ENCODE measurements at regions not wholly inside any gene's neighbourhood (a gene's known extent, or its start where the extent isn't known, plus 50 kb on each side); places are given as distances from the start of the nearest gene placed in this dataset.

DNA sequence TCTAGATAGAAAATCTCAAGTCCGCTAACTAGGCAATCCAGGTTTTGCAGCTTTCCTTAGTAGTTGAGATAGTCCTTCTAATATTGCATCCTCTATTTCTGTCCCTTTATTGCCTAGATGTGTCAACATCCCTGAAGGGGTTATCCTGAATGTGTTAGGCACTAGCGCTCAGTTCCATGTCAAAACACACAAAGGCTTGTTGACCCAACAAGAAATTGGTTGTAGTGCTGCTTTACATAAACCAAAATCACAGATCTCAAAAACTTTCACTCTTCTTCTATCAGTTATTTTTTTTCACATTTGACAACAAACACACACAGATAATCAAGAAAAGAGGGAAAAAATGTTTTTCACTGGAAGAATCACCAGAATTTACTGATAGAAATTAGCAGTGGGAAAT, 51.4 kb upstream of the SOX2 start:
- H3K36me3 ChIP-seq: no peaks in the 10 kb centered on the region
- TF ChIP-seq CTCF (IDR thresholded peaks at IDR 0.05): no peak
- no peak for TF ChIP-seq POLR2A (IDR thresholded peaks at IDR 0.05)
- TF ChIP-seq EP300 (IDR thresholded peaks at IDR 0.05): no peak
- no peak for TF ChIP-seq POLR2AphosphoS5 (IDR thresholded peaks at IDR 0.05)

GRCh38 chr3:181637456-181637855, 74.3 kb upstream of the SOX2 start:
- 84 to 88% methylated on average over 1 of the region's 1 CpG for WGBS, 2 donors
- no peak overlapping the region for H3K4me3 ChIP-seq
- H3K4me1 ChIP-seq: no peaks in the 10 kb centered on the region
- H3K36me3 ChIP-seq: no peaks in the 10 kb centered on the region
- H3K27ac ChIP-seq: no peak overlapping the region
- DNase-seq: no peak
- TF ChIP-seq CTCF (IDR thresholded peaks at IDR 0.05) (no peak), POLR2AphosphoS5 (IDR thresholded peaks at IDR 0.05) (no peak), EP300 (IDR thresholded peaks at IDR 0.05) (no peak), POLR2A (IDR thresholded peaks at IDR 0.05) (no peak)
- intact Hi-C loops (cut with DNase I): no loop called here
- H3K27me3 ChIP-seq: no peaks in the 10 kb centered on the region
- H3K9me3 ChIP-seq: no peaks in the 10 kb centered on the region

More for the DNA sequence above, 51.4 kb upstream of the SOX2 start:
- H3K4me3 ChIP-seq: no peak overlapping the region
- intact Hi-C loops (cut with DNase I): no loop called here
- H3K4me1 ChIP-seq: no peaks in the 10 kb centered on the region
- H3K9me3 ChIP-seq: no peaks in the 10 kb centered on the region
- H3K27ac ChIP-seq: no peak overlapping the region
- DNase-seq: no peak
- WGBS, 2 donors: 60 to 77% methylated on average over 2 of the region's 2 CpGs
- no peaks in the 10 kb centered on the region for H3K27me3 ChIP-seq

DNA sequence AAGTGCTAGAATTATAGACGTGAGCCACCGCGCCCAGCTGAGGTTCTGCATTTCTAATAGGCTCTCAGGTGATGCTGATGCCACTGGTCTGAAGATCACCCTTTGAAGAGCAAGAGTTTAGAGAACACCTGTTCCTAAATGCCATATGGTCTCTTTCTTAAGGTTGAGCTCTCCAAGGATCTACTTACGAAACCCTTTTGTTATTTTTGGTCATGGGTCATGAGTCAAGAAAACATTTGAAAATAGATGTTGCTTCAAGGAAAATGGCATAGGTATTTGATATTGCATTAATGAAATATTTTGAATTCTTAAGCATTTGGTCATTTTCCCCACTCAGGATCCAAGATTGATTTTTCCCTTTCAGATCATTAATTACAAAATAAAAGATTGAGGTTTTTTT, 74.7 kb upstream of the SOX2 start:
- no peak overlapping the region for H3K4me3 ChIP-seq
- no peaks in the 10 kb centered on the region for H3K36me3 ChIP-seq
- no peak for TF ChIP-seq POLR2AphosphoS5 (IDR thresholded peaks at IDR 0.05)
- no peak for TF ChIP-seq EP300 (IDR thresholded peaks at IDR 0.05)
- no peak for TF ChIP-seq POLR2A (IDR thresholded peaks at IDR 0.05)
- TF ChIP-seq CTCF (IDR thresholded peaks at IDR 0.05): no peak
- WGBS, 2 donors: 91 to 93% methylated on average over 4 of the region's 4 CpGs
- intact Hi-C loops (cut with DNase I): no loop called here
- no peaks in the 10 kb centered on the region for H3K9me3 ChIP-seq
- H3K27ac ChIP-seq: no peak overlapping the region
- no peak for DNase-seq
- no peaks in the 10 kb centered on the region for H3K4me1 ChIP-seq
- H3K27me3 ChIP-seq: no peaks in the 10 kb centered on the region

GRCh38 chr3:181635141-181635540, 76.6 kb upstream of the SOX2 start:
- Histone ChIP-seq H3K27ac (no peak overlapping the region), H3K4me1 (no peaks in the 10 kb centered on the region), H3K4me3 (no peak overlapping the region), H3K36me3 (no peaks in the 10 kb centered on the region), H3K27me3 (no peaks in the 10 kb centered on the region), H3K9me3 (no peaks in the 10 kb centered on the region)
- no peak for DNase-seq
- TF ChIP-seq CTCF (IDR thresholded peaks at IDR 0.05): no peak
- no peak for TF ChIP-seq POLR2A (IDR thresholded peaks at IDR 0.05)
- TF ChIP-seq EP300 (IDR thresholded peaks at IDR 0.05): no peak
- no peak for TF ChIP-seq POLR2AphosphoS5 (IDR thresholded peaks at IDR 0.05)
- intact Hi-C loops (cut with DNase I): no loop called here
- 63 to 75% methylated on average over 4 of the region's 4 CpGs for WGBS, 2 donors

GRCh38 chr3:181633556-181633955, 78.2 kb upstream of the SOX2 start:
- no peaks in the 10 kb centered on the region for H3K27me3 ChIP-seq
- H3K9me3 ChIP-seq: no peaks in the 10 kb centered on the region
- H3K4me1 ChIP-seq: no peaks in the 10 kb centered on the region
- H3K27ac ChIP-seq: no peak overlapping the region
- no peak for DNase-seq
- WGBS, 2 donors: 87 to 89% methylated on average over 7 of the region's 7 CpGs
- H3K36me3 ChIP-seq: no peaks in the 10 kb centered on the region
- TF ChIP-seq POLR2A (IDR thresholded peaks at IDR 0.05) (no peak), EP300 (IDR thresholded peaks at IDR 0.05) (no peak), POLR2AphosphoS5 (IDR thresholded peaks at IDR 0.05) (no peak), CTCF (IDR thresholded peaks at IDR 0.05) (no peak)
- H3K4me3 ChIP-seq: no peak overlapping the region
- intact Hi-C loops (cut with DNase I): no loop called here
